ENCODE measurements at regions not wholly inside any gene's neighbourhood (a gene's known extent, or its start where the extent isn't known, plus 50 kb on each side); places are given as distances from the start of the nearest gene placed in this dataset.
"Not testable (repeated sequence)": the region's sequence is repeated elsewhere in the genome, so short reads cannot be mapped to it uniquely, and the experiment has no call there.

GRCh38 chr4:31791666-31792065, 1071.5 kb downstream of the PCDH7 start:
- DNase-seq (ENCODE audit: low read depth, low spot score) = no peak
- Histone ChIP-seq H3K4me3 (ENCODE audit: low read length) (no peak overlapping the region), H3K4me1 (ENCODE audit: control insufficient read depth, insufficient read depth, low read length) (no peaks in the 10 kb centered on the region), H3K27ac (ENCODE audit: low read length) (no peak overlapping the region), H3K36me3 (ENCODE audit: control insufficient read depth, insufficient read depth, low read length) (no peaks in the 10 kb centered on the region), H3K27me3 (ENCODE audit: control insufficient read depth, insufficient read depth, low read length) (no peaks in the 10 kb centered on the region), H3K9me3 (ENCODE audit: control insufficient read depth, insufficient read depth, low read length) (no peaks in the 10 kb centered on the region)
- no CpG with 5 or more reads among the region's 1 CpG for WGBS (ENCODE audit: insufficient coverage, insufficient read length)

GRCh38 chr4:31793907-31794306, 1073.7 kb downstream of the PCDH7 start:
- no CpG with 5 or more reads among the region's 4 CpGs for WGBS (ENCODE audit: insufficient coverage, insufficient read length)
- Histone ChIP-seq H3K9me3 (ENCODE audit: control insufficient read depth, insufficient read depth, low read length) (no peaks in the 10 kb centered on the region), H3K27ac (ENCODE audit: low read length) (no peak overlapping the region), H3K4me1 (ENCODE audit: control insufficient read depth, insufficient read depth, low read length) (no peaks in the 10 kb centered on the region), H3K36me3 (ENCODE audit: control insufficient read depth, insufficient read depth, low read length) (no peaks in the 10 kb centered on the region), H3K4me3 (ENCODE audit: low read length) (no peak overlapping the region), H3K27me3 (ENCODE audit: control insufficient read depth, insufficient read depth, low read length) (no peaks in the 10 kb centered on the region)
- no peak for DNase-seq (ENCODE audit: low read depth, low spot score)

GRCh38 chr4:31797052-31797451, 1076.9 kb downstream of the PCDH7 start:
- H3K4me1 ChIP-seq (ENCODE audit: control insufficient read depth, insufficient read depth, low read length); H3K36me3 ChIP-seq (ENCODE audit: control insufficient read depth, insufficient read depth, low read length); DNase-seq (ENCODE audit: low read depth, low spot score); H3K9me3 ChIP-seq (ENCODE audit: control insufficient read depth, insufficient read depth, low read length); H3K27me3 ChIP-seq (ENCODE audit: control insufficient read depth, insufficient read depth, low read length); H3K4me3 ChIP-seq (ENCODE audit: low read length); H3K27ac ChIP-seq (ENCODE audit: low read length): not testable (repeated sequence)
- no CpG with 5 or more reads among the region's 1 CpG for WGBS (ENCODE audit: insufficient coverage, insufficient read length)

GRCh38 chr4:31803526-31804195, 1083.5 kb downstream of the PCDH7 start:
- no peaks in the 10 kb centered on the region for H3K4me1 ChIP-seq (ENCODE audit: control insufficient read depth, insufficient read depth, low read length)
- no peak overlapping the region for H3K27ac ChIP-seq (ENCODE audit: low read length)
- H3K9me3 ChIP-seq (ENCODE audit: control insufficient read depth, insufficient read depth, low read length) = no peaks in the 10 kb centered on the region
- H3K36me3 ChIP-seq (ENCODE audit: control insufficient read depth, insufficient read depth, low read length) = no peaks in the 10 kb centered on the region
- no CpG with 5 or more reads among the region's 3 CpGs for WGBS (ENCODE audit: insufficient coverage, insufficient read length)
- DNase-seq (ENCODE audit: low read depth, low spot score) = no peak
- H3K4me3 ChIP-seq (ENCODE audit: low read length) = no peak overlapping the region
- H3K27me3 ChIP-seq (ENCODE audit: control insufficient read depth, insufficient read depth, low read length) = no peaks in the 10 kb centered on the region

GRCh38 chr4:31807036-31807435, 1086.9 kb downstream of the PCDH7 start:
- no peaks in the 10 kb centered on the region for H3K36me3 ChIP-seq (ENCODE audit: control insufficient read depth, insufficient read depth, low read length)
- DNase-seq (ENCODE audit: low read depth, low spot score) = no peak
- no peaks in the 10 kb centered on the region for H3K4me1 ChIP-seq (ENCODE audit: control insufficient read depth, insufficient read depth, low read length)
- no peaks in the 10 kb centered on the region for H3K9me3 ChIP-seq (ENCODE audit: control insufficient read depth, insufficient read depth, low read length)
- H3K4me3 ChIP-seq (ENCODE audit: low read length) = no peak overlapping the region
- H3K27ac ChIP-seq (ENCODE audit: low read length) = no peak overlapping the region
- no peaks in the 10 kb centered on the region for H3K27me3 ChIP-seq (ENCODE audit: control insufficient read depth, insufficient read depth, low read length)
- WGBS (ENCODE audit: insufficient coverage, insufficient read length) = no CpG with 5 or more reads among the region's 2 CpGs

- Histone ChIP-seq H3K4me1 (ENCODE audit: control insufficient read depth, insufficient read depth, low read length) (no peaks in the 10 kb centered on the region; the same call in 1 of the 2 replicates), H3K4me3 (ENCODE audit: low read length) (no peak overlapping the region), H3K36me3 (ENCODE audit: control insufficient read depth, insufficient read depth, low read length) (no peaks in the 10 kb centered on the region), H3K9me3 (ENCODE audit: control insufficient read depth, insufficient read depth, low read length) (peaks cover 2% of the 10 kb centered on the region; the same call in 1 of the 2 replicates), H3K27me3 (ENCODE audit: control insufficient read depth, insufficient read depth, low read length) (no peaks in the 10 kb centered on the region), H3K27ac (ENCODE audit: low read length) (no peak overlapping the region)
- no CpG with 5 or more reads among the region's 1 CpG for WGBS (ENCODE audit: insufficient coverage, insufficient read length)
- DNase-seq (ENCODE audit: low read depth, low spot score) = no peak
Observed at GRCh38 chr4:31844350-31844749, 1124.2 kb downstream of the PCDH7 start.

GRCh38 chr4:31851946-31852345, 1131.8 kb downstream of the PCDH7 start:
- WGBS (ENCODE audit: insufficient coverage, insufficient read length) = no CpG with 5 or more reads among the region's 2 CpGs
- H3K4me3 ChIP-seq (ENCODE audit: low read length) = no peak overlapping the region
- H3K36me3 ChIP-seq (ENCODE audit: control insufficient read depth, insufficient read depth, low read length) = no peaks in the 10 kb centered on the region
- H3K27ac ChIP-seq (ENCODE audit: low read length) = no peak overlapping the region
- DNase-seq (ENCODE audit: low read depth, low spot score) = no peak
- no peaks in the 10 kb centered on the region for H3K27me3 ChIP-seq (ENCODE audit: control insufficient read depth, insufficient read depth, low read length)
- no peaks in the 10 kb centered on the region for H3K9me3 ChIP-seq (ENCODE audit: control insufficient read depth, insufficient read depth, low read length)
- no peaks in the 10 kb centered on the region for H3K4me1 ChIP-seq (ENCODE audit: control insufficient read depth, insufficient read depth, low read length)

GRCh38 chr4:31877429-31877828, 1157.3 kb downstream of the PCDH7 start:
- WGBS (ENCODE audit: insufficient coverage, insufficient read length) = no CpG with 5 or more reads among the region's 2 CpGs
- no peak for DNase-seq (ENCODE audit: low read depth, low spot score)

GRCh38 chr4:31880837-31881236, 1160.7 kb downstream of the PCDH7 start:
- H3K27me3 ChIP-seq (ENCODE audit: control insufficient read depth, insufficient read depth, low read length); H3K9me3 ChIP-seq (ENCODE audit: control insufficient read depth, insufficient read depth, low read length); H3K27ac ChIP-seq (ENCODE audit: low read length); DNase-seq (ENCODE audit: low read depth, low spot score); H3K36me3 ChIP-seq (ENCODE audit: control insufficient read depth, insufficient read depth, low read length); H3K4me3 ChIP-seq (ENCODE audit: low read length); H3K4me1 ChIP-seq (ENCODE audit: control insufficient read depth, insufficient read depth, low read length): not testable (repeated sequence)
- WGBS (ENCODE audit: insufficient coverage, insufficient read length) = no CpG with 5 or more reads among the region's 2 CpGs

More at GRCh38 chr4:31877429-31877828, 1157.3 kb downstream of the PCDH7 start:
- Histone ChIP-seq H3K4me3 (ENCODE audit: low read length) (no peak overlapping the region), H3K27ac (ENCODE audit: low read length) (no peak overlapping the region), H3K36me3 (ENCODE audit: control insufficient read depth, insufficient read depth, low read length) (no peaks in the 10 kb centered on the region), H3K9me3 (ENCODE audit: control insufficient read depth, insufficient read depth, low read length) (no peaks in the 10 kb centered on the region), H3K4me1 (ENCODE audit: control insufficient read depth, insufficient read depth, low read length) (no peaks in the 10 kb centered on the region), H3K27me3 (ENCODE audit: control insufficient read depth, insufficient read depth, low read length) (no peaks in the 10 kb centered on the region)

- Histone ChIP-seq H3K4me3 (ENCODE audit: low read length) (no peak overlapping the region), H3K4me1 (ENCODE audit: control insufficient read depth, insufficient read depth, low read length) (no peaks in the 10 kb centered on the region), H3K36me3 (ENCODE audit: control insufficient read depth, insufficient read depth, low read length) (no peaks in the 10 kb centered on the region), H3K27me3 (ENCODE audit: control insufficient read depth, insufficient read depth, low read length) (no peaks in the 10 kb centered on the region), H3K27ac (ENCODE audit: low read length) (no peak overlapping the region), H3K9me3 (ENCODE audit: control insufficient read depth, insufficient read depth, low read length) (no peaks in the 10 kb centered on the region)
- DNase-seq (ENCODE audit: low read depth, low spot score) = no peak
Observed at GRCh38 chr4:31896349-31896748, 1176.2 kb downstream of the PCDH7 start.

GRCh38 chr4:31905363-31905762, 1185.2 kb downstream of the PCDH7 start:
- peaks cover 1% of the 10 kb centered on the region; the same call in 1 of the 2 replicates for H3K9me3 ChIP-seq (ENCODE audit: control insufficient read depth, insufficient read depth, low read length)
- H3K27me3 ChIP-seq (ENCODE audit: control insufficient read depth, insufficient read depth, low read length) = no peaks in the 10 kb centered on the region
- H3K4me1 ChIP-seq (ENCODE audit: control insufficient read depth, insufficient read depth, low read length) = no peaks in the 10 kb centered on the region
- no peak overlapping the region for H3K27ac ChIP-seq (ENCODE audit: low read length)
- no peak for DNase-seq (ENCODE audit: low read depth, low spot score)
- H3K4me3 ChIP-seq (ENCODE audit: low read length) = no peak overlapping the region
- 100% methylated on average over 3 of the region's 3 CpGs for WGBS (ENCODE audit: insufficient coverage, insufficient read length)
- H3K36me3 ChIP-seq (ENCODE audit: control insufficient read depth, insufficient read depth, low read length) = no peaks in the 10 kb centered on the region

Measured in iPS DF 6.9 (cell line).